ENCODE measurements at regions not wholly inside any gene's neighbourhood (a gene's known extent, or its start where the extent isn't known, plus 50 kb on each side); places are given as distances from the start of the nearest gene placed in this dataset.

DNA sequence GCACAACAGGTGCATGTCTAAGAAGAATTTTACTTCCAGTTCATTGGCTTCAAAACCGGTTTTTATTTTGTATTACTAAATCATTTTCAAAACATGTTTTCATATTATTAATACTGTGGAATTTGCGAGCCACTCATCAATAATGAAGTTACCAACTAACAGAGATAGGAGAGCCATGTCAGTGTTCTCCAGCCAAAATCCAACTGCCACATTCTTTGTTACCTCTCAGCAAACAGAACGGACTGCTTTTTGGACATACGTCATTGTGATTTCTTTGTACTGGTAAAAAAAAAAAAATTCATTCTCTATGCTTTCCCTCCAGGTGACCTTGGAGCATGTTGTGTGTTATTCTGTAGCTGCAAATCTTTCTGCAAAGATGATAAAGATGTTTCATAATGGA is 414.2 kb upstream of the MMADHC start:
- H3K4me3 Mint-ChIP-seq = no peak overlapping the region
- no peaks in the 10 kb centered on the region for H3K36me3 Mint-ChIP-seq (ENCODE audit: low read depth)
- DNase-seq = no peak
- H3K4me1 Mint-ChIP-seq (ENCODE audit: low read depth) = no peaks in the 10 kb centered on the region
- ChIA-PET POLR2A (no interaction called here), CTCF (no interaction called here)
- H3K27me3 Mint-ChIP-seq (ENCODE audit: low read depth) = no peaks in the 10 kb centered on the region
- no peaks in the 10 kb centered on the region for H3K9me3 Mint-ChIP-seq (ENCODE audit: insufficient read depth)
- H3K27ac Mint-ChIP-seq = no peak overlapping the region
- no peak for ATAC-seq

GRCh38 chr2:149996901-149997300 is 409.3 kb upstream of the MMADHC start:
- POLR2A ChIA-PET = no interaction called here
- Mint-ChIP-seq H3K4me1 (ENCODE audit: low read depth) (no peaks in the 10 kb centered on the region), H3K9me3 (ENCODE audit: insufficient read depth) (no peaks in the 10 kb centered on the region), H3K27ac (no peak overlapping the region), H3K36me3 (ENCODE audit: low read depth) (no peaks in the 10 kb centered on the region), H3K27me3 (ENCODE audit: low read depth) (no peaks in the 10 kb centered on the region), H3K4me3 (no peak overlapping the region)
- no peak for DNase-seq
- ATAC-seq = no peak
- CTCF ChIA-PET = no interaction called here

DNA sequence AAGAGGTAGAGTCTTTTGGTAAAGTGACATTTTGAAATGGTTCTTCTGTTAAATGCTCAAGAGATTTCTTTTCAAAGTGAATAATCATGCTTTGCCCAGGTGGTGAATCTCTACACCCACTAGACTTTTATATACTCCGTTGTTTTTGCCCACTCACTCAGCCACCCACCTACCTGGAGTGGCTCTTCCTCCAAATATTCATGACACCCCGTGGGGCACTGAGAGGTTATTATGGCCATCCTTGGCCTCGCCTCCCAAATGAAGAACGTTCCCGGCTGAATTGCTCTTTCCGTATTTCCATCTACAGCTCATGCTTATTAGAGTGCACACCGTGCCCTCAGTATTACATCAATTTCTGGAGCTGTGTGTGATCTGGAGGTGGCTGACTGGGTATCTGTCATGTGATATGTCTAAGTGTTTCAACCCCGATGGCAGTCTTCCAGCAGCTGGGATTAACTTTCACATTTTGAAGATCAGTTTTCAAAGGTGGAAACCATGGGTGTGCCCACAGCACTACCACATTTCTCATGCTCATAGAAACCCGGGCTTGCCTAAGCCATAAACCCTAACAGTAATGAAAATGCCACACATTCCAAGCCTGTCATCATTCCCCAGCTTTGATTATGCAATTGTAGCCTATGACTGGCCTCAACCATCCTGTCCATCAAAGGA is 406.6 kb upstream of the MMADHC start:
- ChIA-PET CTCF (no interaction called here), POLR2A (no interaction called here)
- Mint-ChIP-seq H3K4me3 (no peak overlapping the region), H3K27me3 (ENCODE audit: low read depth) (no peaks in the 10 kb centered on the region), H3K9me3 (ENCODE audit: insufficient read depth) (no peaks in the 10 kb centered on the region), H3K4me1 (ENCODE audit: low read depth) (no peaks in the 10 kb centered on the region), H3K27ac (no peak overlapping the region), H3K36me3 (ENCODE audit: low read depth) (no peaks in the 10 kb centered on the region)
- ATAC-seq = no peak
- DNase-seq = no peak

DNA sequence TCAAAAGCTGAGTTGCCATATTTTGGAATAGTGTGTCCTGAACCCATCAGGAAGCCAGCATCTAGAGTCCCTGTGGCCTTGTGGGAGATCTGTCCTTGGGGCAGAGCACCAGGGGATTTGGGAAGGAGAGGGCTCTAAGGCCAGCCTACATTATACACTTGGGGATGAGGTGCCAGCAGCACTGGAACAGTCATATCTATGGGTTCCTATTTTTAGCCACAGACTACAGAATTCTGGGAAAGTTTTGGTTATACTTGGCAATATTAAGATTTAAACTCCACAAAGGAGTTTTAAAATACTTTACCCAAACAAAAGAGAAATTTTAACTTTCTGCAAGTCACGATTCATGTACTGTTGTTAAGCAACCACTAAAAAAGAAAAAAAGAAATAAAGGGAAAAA is 405.7 kb upstream of the MMADHC start:
- ChIA-PET POLR2A (no interaction called here), CTCF (no interaction called here)
- H3K36me3 Mint-ChIP-seq (ENCODE audit: low read depth) = no peaks in the 10 kb centered on the region
- DNase-seq = no peak
- H3K9me3 Mint-ChIP-seq (ENCODE audit: insufficient read depth) = no peaks in the 10 kb centered on the region
- H3K4me3 Mint-ChIP-seq = no peak overlapping the region
- ATAC-seq = no peak
- H3K4me1 Mint-ChIP-seq (ENCODE audit: low read depth) = no peaks in the 10 kb centered on the region
- H3K27ac Mint-ChIP-seq = no peak overlapping the region
- H3K27me3 Mint-ChIP-seq (ENCODE audit: low read depth) = no peaks in the 10 kb centered on the region

GRCh38 chr2:149991576-149991975 is 404.0 kb upstream of the MMADHC start:
- DNase-seq (no peak), ATAC-seq (no peak)
- H3K27ac Mint-ChIP-seq = no peak overlapping the region
- ChIA-PET CTCF (no interaction called here), POLR2A (no interaction called here)
- no peaks in the 10 kb centered on the region for H3K9me3 Mint-ChIP-seq (ENCODE audit: insufficient read depth)
- no peaks in the 10 kb centered on the region for H3K36me3 Mint-ChIP-seq (ENCODE audit: low read depth)
- H3K27me3 Mint-ChIP-seq (ENCODE audit: low read depth) = no peaks in the 10 kb centered on the region
- H3K4me3 Mint-ChIP-seq = no peak overlapping the region
- H3K4me1 Mint-ChIP-seq (ENCODE audit: low read depth) = no peaks in the 10 kb centered on the region

DNA sequence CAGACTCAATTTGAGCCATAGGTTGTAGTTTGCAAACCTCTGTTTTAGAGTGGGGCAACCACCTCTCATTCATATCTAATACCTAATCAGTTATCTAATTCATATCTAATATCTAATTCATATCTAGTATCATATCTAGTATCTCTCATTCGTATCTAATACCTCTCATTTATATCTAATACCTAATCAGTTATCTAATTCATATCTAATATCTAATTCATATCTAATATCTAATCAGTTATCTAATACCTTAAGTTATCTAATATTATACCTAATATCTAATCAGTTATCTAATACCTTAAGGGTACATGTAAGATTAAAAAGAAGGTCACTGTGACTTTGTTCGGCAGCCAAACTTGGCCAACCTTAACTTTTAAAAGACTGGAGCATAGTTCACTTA is 403.4 kb upstream of the MMADHC start:
- H3K4me1 Mint-ChIP-seq (ENCODE audit: low read depth) = no peaks in the 10 kb centered on the region
- no peak for ATAC-seq
- H3K27ac Mint-ChIP-seq = no peak overlapping the region
- no peak for DNase-seq
- CTCF ChIA-PET = no interaction called here
- no peak overlapping the region for H3K4me3 Mint-ChIP-seq
- no peaks in the 10 kb centered on the region for H3K27me3 Mint-ChIP-seq (ENCODE audit: low read depth)
- no peaks in the 10 kb centered on the region for H3K36me3 Mint-ChIP-seq (ENCODE audit: low read depth)
- no peaks in the 10 kb centered on the region for H3K9me3 Mint-ChIP-seq (ENCODE audit: insufficient read depth)
- POLR2A ChIA-PET = no interaction called here

DNA sequence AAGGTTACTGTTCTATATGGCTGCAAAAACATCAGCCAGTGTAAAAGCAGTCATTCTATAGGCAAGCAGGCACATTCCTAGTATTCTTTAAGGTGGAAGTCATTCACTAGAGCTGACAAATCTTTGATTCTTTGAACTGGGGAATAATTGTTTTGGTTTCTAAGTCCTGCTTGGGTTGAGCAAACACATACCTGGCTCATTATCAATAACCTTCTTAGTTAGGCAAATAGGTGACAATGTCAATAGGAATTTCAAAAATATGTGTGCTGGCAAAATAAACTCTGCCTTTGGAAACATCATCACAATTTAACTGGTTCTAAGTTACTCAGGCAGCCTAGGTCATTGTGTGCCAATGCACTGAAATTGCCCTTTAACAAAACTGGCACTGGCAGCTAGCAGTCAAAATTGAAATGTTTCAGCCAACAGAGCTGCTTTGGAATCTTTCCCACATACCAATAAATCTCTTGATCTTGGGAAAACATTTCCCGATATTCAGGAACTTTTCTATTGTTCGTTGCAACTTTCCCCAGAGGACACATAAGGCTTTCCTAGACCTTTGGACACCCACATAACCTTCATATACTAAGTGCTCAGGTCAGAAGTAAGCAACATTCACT is 402.0 kb upstream of the MMADHC start:
- ChIA-PET POLR2A (no interaction called here), CTCF (no interaction called here)

DNA sequence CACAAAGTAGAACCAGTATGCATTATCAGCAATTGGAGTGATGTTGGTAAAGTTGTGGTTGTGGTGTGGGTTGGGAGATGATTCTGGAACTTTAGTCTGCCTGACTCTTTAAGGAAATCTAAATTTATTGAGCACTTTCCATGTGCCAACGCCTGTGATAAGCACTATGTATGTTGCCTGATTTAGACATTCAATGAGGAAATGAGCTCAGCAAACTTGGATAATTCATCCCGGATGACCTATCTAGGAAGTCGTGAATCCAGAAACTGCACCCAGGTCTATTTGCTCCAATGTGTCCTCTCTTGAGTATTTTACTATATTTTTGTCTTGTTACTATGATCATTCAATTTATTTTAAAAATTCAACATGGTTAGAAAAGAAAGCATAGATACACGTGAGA is 400.8 kb upstream of the MMADHC start:
- Mint-ChIP-seq H3K9me3 (ENCODE audit: insufficient read depth) (no peaks in the 10 kb centered on the region), H3K4me3 (no peak overlapping the region), H3K36me3 (ENCODE audit: low read depth) (no peaks in the 10 kb centered on the region), H3K27me3 (ENCODE audit: low read depth) (no peaks in the 10 kb centered on the region), H3K4me1 (ENCODE audit: low read depth) (no peaks in the 10 kb centered on the region), H3K27ac (no peak overlapping the region)
- ChIA-PET POLR2A (no interaction called here), CTCF (no interaction called here)
- DNase-seq (no peak), ATAC-seq (no peak)

More for the DNA sequence above, 402.0 kb upstream of the MMADHC start:
- Mint-ChIP-seq H3K27me3 (ENCODE audit: low read depth) (no peaks in the 10 kb centered on the region), H3K9me3 (ENCODE audit: insufficient read depth) (no peaks in the 10 kb centered on the region), H3K4me1 (ENCODE audit: low read depth) (no peaks in the 10 kb centered on the region), H3K4me3 (no peak overlapping the region), H3K36me3 (ENCODE audit: low read depth) (no peaks in the 10 kb centered on the region), H3K27ac (no peak overlapping the region)
- no peak for DNase-seq
- no peak for ATAC-seq

DNA sequence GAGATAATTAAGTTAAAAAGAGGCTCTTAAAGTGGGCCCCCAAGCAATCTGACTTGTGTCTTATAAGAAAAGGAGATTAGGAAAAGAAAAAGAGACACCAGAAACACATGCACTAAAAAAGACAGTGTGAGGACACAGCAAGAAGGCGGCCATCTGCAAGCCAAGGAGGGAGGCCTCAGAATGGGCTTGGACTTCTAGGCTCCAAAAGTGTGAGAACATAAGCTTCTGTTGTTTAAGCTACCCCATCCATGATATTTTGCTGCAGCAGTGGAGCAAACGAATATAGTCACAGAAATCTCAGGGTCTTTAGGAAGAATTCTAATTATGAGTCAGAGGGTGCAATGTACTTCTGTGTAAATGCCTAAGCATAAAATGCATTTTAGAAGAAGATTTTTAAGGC is 399.3 kb upstream of the MMADHC start:
- no peak for ATAC-seq
- POLR2A ChIA-PET = no interaction called here
- Mint-ChIP-seq H3K36me3 (ENCODE audit: low read depth) (no peaks in the 10 kb centered on the region), H3K4me3 (no peak overlapping the region), H3K9me3 (ENCODE audit: insufficient read depth) (no peaks in the 10 kb centered on the region), H3K4me1 (ENCODE audit: low read depth) (no peaks in the 10 kb centered on the region), H3K27me3 (ENCODE audit: low read depth) (no peaks in the 10 kb centered on the region), H3K27ac (no peak overlapping the region)
- DNase-seq = no peak
- CTCF ChIA-PET = no interaction called here

- POLR2A ChIA-PET = no interaction called here
Measured at GRCh38 chr2:149984311-149984710, 396.7 kb upstream of the MMADHC start.

DNA sequence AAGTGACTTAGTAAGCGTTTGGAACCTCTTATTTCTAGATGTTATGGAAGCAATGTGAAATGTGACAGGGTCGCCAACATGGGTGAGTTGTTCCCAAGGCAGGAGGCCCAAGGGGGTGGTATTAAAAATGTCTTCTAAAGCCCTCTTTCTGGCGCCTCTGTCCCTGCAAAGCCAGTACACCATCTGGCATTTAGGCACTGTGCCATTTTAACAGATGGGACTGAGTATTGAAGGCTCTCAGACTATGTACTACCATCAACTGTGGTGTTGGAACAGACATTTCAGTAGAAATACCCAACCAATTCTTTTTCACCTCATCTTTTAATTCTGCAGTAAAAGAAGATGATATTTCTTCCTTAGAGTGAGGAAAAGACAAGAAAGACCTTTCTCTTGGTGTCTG is 384.5 kb upstream of the MMADHC start:
- no peak overlapping the region for H3K4me3 Mint-ChIP-seq
- CTCF ChIA-PET = no interaction called here
- H3K27me3 Mint-ChIP-seq (ENCODE audit: low read depth) = no peaks in the 10 kb centered on the region
- no peaks in the 10 kb centered on the region for H3K4me1 Mint-ChIP-seq (ENCODE audit: low read depth)
- no peak overlapping the region for H3K27ac Mint-ChIP-seq
- no peaks in the 10 kb centered on the region for H3K36me3 Mint-ChIP-seq (ENCODE audit: low read depth)
- DNase-seq = no peak
- ATAC-seq = no peak
- POLR2A ChIA-PET = no interaction called here
- peaks cover 11% of the 10 kb centered on the region for H3K9me3 Mint-ChIP-seq (ENCODE audit: insufficient read depth)

More at GRCh38 chr2:149984311-149984710, 396.7 kb upstream of the MMADHC start:
- H3K4me3 Mint-ChIP-seq = no peak overlapping the region
- no peak overlapping the region for H3K27ac Mint-ChIP-seq
- H3K27me3 Mint-ChIP-seq (ENCODE audit: low read depth) = no peaks in the 10 kb centered on the region
- no peaks in the 10 kb centered on the region for H3K9me3 Mint-ChIP-seq (ENCODE audit: insufficient read depth)
- no peak for DNase-seq
- H3K4me1 Mint-ChIP-seq (ENCODE audit: low read depth) = no peaks in the 10 kb centered on the region
- H3K36me3 Mint-ChIP-seq (ENCODE audit: low read depth) = no peaks in the 10 kb centered on the region
- ATAC-seq = no peak
- CTCF ChIA-PET = no interaction called here

DNA sequence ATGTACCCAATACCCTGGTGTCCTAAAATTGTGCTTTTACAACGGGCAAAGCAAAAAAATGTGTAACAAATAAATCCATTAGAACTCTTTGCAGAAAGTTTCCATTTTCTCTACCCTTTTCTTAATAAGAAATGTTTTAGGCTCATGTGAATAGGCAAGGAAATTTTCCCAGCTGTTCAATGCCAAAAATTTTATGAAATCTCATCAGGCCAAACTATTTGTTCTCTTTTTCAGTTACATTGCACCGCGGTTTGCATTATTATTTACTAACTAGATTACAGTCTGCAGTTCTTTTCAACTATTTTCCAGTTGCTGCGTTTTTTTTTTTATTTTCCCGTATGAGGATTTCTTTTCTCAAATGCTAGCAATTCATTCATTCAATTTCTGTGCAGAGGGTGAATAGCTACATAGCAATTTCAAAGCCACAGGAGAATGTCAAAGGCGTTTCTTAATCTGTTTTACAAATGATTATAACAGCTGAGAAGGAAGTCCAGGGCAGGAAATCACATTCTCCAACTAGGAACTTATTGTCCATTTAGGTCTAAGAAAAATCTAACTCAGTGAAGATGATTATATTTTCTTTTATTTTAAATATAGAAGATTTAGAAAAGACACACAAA is 367.5 kb upstream of the MMADHC start:
- no peaks in the 10 kb centered on the region for H3K36me3 Mint-ChIP-seq (ENCODE audit: low read depth)
- ATAC-seq (no peak), DNase-seq (no peak)
- no peaks in the 10 kb centered on the region for H3K4me1 Mint-ChIP-seq (ENCODE audit: low read depth)
- H3K27ac Mint-ChIP-seq = no peak overlapping the region
- H3K9me3 Mint-ChIP-seq (ENCODE audit: insufficient read depth) = peaks cover 3% of the 10 kb centered on the region
- no peaks in the 10 kb centered on the region for H3K27me3 Mint-ChIP-seq (ENCODE audit: low read depth)
- ChIA-PET POLR2A (no interaction called here), CTCF (no interaction called here)
- no peak overlapping the region for H3K4me3 Mint-ChIP-seq

DNA sequence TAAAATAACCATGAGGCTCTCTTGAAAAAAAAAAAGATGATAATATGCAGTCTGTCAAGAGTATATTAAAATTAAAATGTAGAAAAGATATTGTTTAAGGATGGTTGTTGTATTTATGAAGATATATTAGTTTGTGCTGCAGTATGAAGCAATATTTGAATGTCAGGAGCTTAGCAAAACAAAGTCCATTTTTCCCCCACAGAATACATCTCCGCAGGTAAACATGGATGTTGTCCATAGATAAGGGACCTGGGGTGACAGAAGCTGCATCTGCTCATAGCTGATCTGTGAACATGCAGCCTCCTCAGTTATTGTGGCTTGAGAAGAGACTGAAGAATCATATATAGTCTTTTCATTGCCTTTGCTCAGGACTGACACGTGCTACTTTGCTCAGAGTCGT is 366.1 kb upstream of the MMADHC start:
- Mint-ChIP-seq H3K36me3 (ENCODE audit: low read depth) (no peaks in the 10 kb centered on the region), H3K27ac (no peak overlapping the region), H3K4me1 (ENCODE audit: low read depth) (no peaks in the 10 kb centered on the region), H3K27me3 (ENCODE audit: low read depth) (no peaks in the 10 kb centered on the region), H3K4me3 (no peak overlapping the region), H3K9me3 (ENCODE audit: insufficient read depth) (peaks cover 3% of the 10 kb centered on the region)
- DNase-seq (no peak), ATAC-seq (no peak)
- POLR2A ChIA-PET = no interaction called here
- CTCF ChIA-PET = interaction anchor here (1.2 kb wide), 1 partner anchor 12 kb away, joined by 3 read pairs; no protein-coding TSS in a partner anchor
